ENCODE measurements at regions not wholly inside any gene's neighbourhood (a gene's known extent, or its start where the extent isn't known, plus 50 kb on each side); places are given as distances from the start of the nearest gene placed in this dataset.
"Not testable (repeated sequence)": the region's sequence is repeated elsewhere in the genome, so short reads cannot be mapped to it uniquely, and the experiment has no call there.

- H3K27me3 Mint-ChIP-seq: peaks cover 1% of the 10 kb centered on the region
- no peaks in the 10 kb centered on the region for H3K36me3 Mint-ChIP-seq
- H3K4me3 Mint-ChIP-seq: no peak overlapping the region
- H3K4me1 Mint-ChIP-seq (ENCODE audit: low read depth): no peaks in the 10 kb centered on the region
- H3K27ac Mint-ChIP-seq: no peak overlapping the region
- H3K9me3 Mint-ChIP-seq (ENCODE audit: low read depth): no peaks in the 10 kb centered on the region
Observed at GRCh38 chr6:126957721-126958120, 160.8 kb upstream of the RSPO3 start.

DNA sequence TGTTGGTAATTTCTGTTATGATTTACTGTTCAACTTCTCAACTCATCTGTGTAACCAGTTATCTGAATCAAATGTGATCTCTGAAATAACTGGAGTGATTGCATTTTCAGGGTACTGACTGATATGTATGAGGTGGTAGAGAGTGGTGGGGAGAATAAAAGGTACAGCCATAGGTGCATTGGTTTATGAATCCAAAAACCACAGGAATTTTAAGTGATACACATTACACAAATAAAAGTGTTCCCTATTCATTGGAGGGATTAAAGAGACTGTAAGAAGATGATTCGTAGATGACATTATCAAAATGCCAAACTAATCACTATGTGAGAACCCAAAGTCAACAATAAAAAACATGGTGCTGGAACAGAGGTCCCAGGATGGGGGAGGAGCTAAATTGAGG is 158.7 kb upstream of the RSPO3 start:
- H3K4me1 Mint-ChIP-seq (ENCODE audit: low read depth): no peaks in the 10 kb centered on the region
- H3K27me3 Mint-ChIP-seq: peaks cover under 1% of the 10 kb centered on the region
- H3K36me3 Mint-ChIP-seq: no peaks in the 10 kb centered on the region
- H3K27ac Mint-ChIP-seq: no peak overlapping the region
- no peaks in the 10 kb centered on the region for H3K9me3 Mint-ChIP-seq (ENCODE audit: low read depth)
- no peak overlapping the region for H3K4me3 Mint-ChIP-seq

- H3K27me3 Mint-ChIP-seq: no peaks in the 10 kb centered on the region
- no peaks in the 10 kb centered on the region for H3K4me1 Mint-ChIP-seq (ENCODE audit: low read depth)
- no peaks in the 10 kb centered on the region for H3K36me3 Mint-ChIP-seq
- no peak overlapping the region for H3K27ac Mint-ChIP-seq
- H3K4me3 Mint-ChIP-seq: no peak overlapping the region
- no peaks in the 10 kb centered on the region for H3K9me3 Mint-ChIP-seq (ENCODE audit: low read depth)
Observed at GRCh38 chr6:126963077-126963809, 155.2 kb upstream of the RSPO3 start.

DNA sequence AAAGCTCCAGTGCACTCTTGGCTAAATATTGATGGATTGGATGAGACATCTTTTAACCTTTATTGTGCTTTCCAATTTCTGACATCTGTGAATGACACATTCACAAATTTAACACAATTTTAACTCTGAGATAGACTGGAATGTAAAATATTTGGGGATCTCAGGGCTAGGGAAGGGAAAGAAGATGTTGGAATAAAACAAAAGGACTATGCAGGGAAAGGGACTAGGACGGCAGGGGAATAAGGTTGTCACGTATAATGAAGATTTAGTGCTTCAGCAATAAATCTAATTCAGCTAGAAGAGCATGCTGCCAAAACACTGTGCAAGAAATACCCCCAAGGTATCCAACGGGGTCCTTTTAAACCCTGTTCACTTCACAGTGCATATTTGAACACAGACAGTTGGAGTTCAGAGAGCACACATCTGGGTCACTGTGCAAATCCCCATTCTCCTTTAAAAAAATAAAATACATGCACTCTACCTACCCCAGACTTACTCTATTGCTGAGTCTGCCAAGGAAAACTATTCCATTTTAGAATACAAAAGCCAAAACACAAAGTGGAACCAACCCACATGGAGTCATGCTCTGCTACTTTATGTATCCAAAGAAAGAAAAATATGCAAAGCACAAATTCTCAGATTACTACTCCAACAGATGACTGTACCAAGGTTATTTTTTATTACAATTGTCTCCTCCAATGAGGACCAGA is 151.0 kb upstream of the RSPO3 start:
- H3K4me3 Mint-ChIP-seq: no peak overlapping the region
- no peak overlapping the region for H3K27ac Mint-ChIP-seq
- no peaks in the 10 kb centered on the region for H3K36me3 Mint-ChIP-seq
- H3K4me1 Mint-ChIP-seq (ENCODE audit: low read depth): no peaks in the 10 kb centered on the region
- no peaks in the 10 kb centered on the region for H3K9me3 Mint-ChIP-seq (ENCODE audit: low read depth)
- no peaks in the 10 kb centered on the region for H3K27me3 Mint-ChIP-seq

DNA sequence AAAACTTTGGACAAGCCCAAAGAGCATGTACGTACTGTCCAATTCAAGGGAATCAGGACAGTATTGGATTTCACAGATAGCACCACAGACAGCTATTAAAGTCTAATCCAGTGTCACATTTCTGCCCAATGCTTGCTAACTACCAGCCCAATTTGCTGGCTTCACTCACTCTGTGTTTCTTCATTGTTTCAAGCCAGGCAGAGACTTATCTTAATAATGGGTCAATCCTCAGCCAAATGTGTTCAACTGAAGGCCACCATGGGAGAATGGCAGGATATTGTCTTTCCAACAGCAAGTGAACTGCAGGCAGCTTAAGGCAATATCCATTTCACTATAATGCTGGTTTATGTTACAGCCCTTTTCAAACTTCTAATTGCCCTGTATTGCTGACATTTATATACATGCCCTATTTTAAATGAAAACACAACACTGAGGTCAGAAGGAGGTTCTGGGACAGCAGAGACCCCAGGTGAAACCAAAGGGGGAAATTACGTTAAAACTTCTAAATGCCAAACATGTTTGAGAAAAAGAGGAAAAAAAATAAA is 142.1 kb upstream of the RSPO3 start:
- no peaks in the 10 kb centered on the region for H3K9me3 Mint-ChIP-seq (ENCODE audit: low read depth)
- no peak overlapping the region for H3K27ac Mint-ChIP-seq
- H3K27me3 Mint-ChIP-seq: no peaks in the 10 kb centered on the region
- no peaks in the 10 kb centered on the region for H3K4me1 Mint-ChIP-seq (ENCODE audit: low read depth)
- H3K4me3 Mint-ChIP-seq: no peak overlapping the region
- H3K36me3 Mint-ChIP-seq: no peaks in the 10 kb centered on the region

GRCh38 chr6:126983779-126984178 is 134.7 kb upstream of the RSPO3 start:
- Mint-ChIP-seq H3K4me3 (no peak overlapping the region), H3K4me1 (ENCODE audit: low read depth) (no peaks in the 10 kb centered on the region), H3K36me3 (no peaks in the 10 kb centered on the region), H3K27ac (no peak overlapping the region), H3K9me3 (ENCODE audit: low read depth) (peaks cover 3% of the 10 kb centered on the region), H3K27me3 (no peaks in the 10 kb centered on the region)

- not testable (repeated sequence) for H3K4me1 Mint-ChIP-seq (ENCODE audit: low read depth); H3K4me3 Mint-ChIP-seq; H3K27me3 Mint-ChIP-seq; H3K27ac Mint-ChIP-seq; H3K9me3 Mint-ChIP-seq (ENCODE audit: low read depth); H3K36me3 Mint-ChIP-seq
Observed at GRCh38 chr6:126988125-126988524, 130.3 kb upstream of the RSPO3 start.

- H3K9me3 Mint-ChIP-seq (ENCODE audit: low read depth): no peaks in the 10 kb centered on the region
- H3K4me3 Mint-ChIP-seq: no peak overlapping the region
- no peaks in the 10 kb centered on the region for H3K36me3 Mint-ChIP-seq
- no peaks in the 10 kb centered on the region for H3K27me3 Mint-ChIP-seq
- H3K4me1 Mint-ChIP-seq (ENCODE audit: low read depth): no peaks in the 10 kb centered on the region
- no peak overlapping the region for H3K27ac Mint-ChIP-seq
Observed at GRCh38 chr6:127000631-127001030, 117.8 kb upstream of the RSPO3 start.

- Mint-ChIP-seq H3K4me1 (ENCODE audit: low read depth) (no peaks in the 10 kb centered on the region), H3K4me3 (no peak overlapping the region)
Observed at GRCh38 chr6:127013865-127014264, 104.6 kb upstream of the RSPO3 start.

GRCh38 chr6:127015858-127016257 is 102.6 kb upstream of the RSPO3 start:
- no peaks in the 10 kb centered on the region for H3K4me1 Mint-ChIP-seq (ENCODE audit: low read depth)
- no peak overlapping the region for H3K27ac Mint-ChIP-seq
- H3K4me3 Mint-ChIP-seq: no peak overlapping the region
- no peaks in the 10 kb centered on the region for H3K36me3 Mint-ChIP-seq
- no peaks in the 10 kb centered on the region for H3K27me3 Mint-ChIP-seq
- no peaks in the 10 kb centered on the region for H3K9me3 Mint-ChIP-seq (ENCODE audit: low read depth)

More at GRCh38 chr6:127013865-127014264, 104.6 kb upstream of the RSPO3 start:
- no peaks in the 10 kb centered on the region for H3K27me3 Mint-ChIP-seq
- no peak overlapping the region for H3K27ac Mint-ChIP-seq
- no peaks in the 10 kb centered on the region for H3K9me3 Mint-ChIP-seq (ENCODE audit: low read depth)
- H3K36me3 Mint-ChIP-seq: no peaks in the 10 kb centered on the region

- Mint-ChIP-seq H3K4me1 (ENCODE audit: low read depth) (no peaks in the 10 kb centered on the region), H3K27ac (no peak overlapping the region), H3K9me3 (ENCODE audit: low read depth) (no peaks in the 10 kb centered on the region), H3K36me3 (no peaks in the 10 kb centered on the region), H3K27me3 (no peaks in the 10 kb centered on the region), H3K4me3 (no peak overlapping the region)
Observed at GRCh38 chr6:127019828-127020227, 98.6 kb upstream of the RSPO3 start.

GRCh38 chr6:127022302-127022701 is 96.2 kb upstream of the RSPO3 start:
- Mint-ChIP-seq H3K9me3 (ENCODE audit: low read depth) (no peaks in the 10 kb centered on the region), H3K4me1 (ENCODE audit: low read depth) (no peaks in the 10 kb centered on the region), H3K36me3 (no peaks in the 10 kb centered on the region), H3K4me3 (no peak overlapping the region), H3K27ac (no peak overlapping the region), H3K27me3 (no peaks in the 10 kb centered on the region)

- H3K27ac Mint-ChIP-seq: no peak overlapping the region
- no peaks in the 10 kb centered on the region for H3K4me1 Mint-ChIP-seq (ENCODE audit: low read depth)
- H3K4me3 Mint-ChIP-seq: no peak overlapping the region
- H3K9me3 Mint-ChIP-seq (ENCODE audit: low read depth): no peaks in the 10 kb centered on the region
- no peaks in the 10 kb centered on the region for H3K36me3 Mint-ChIP-seq
- H3K27me3 Mint-ChIP-seq: no peaks in the 10 kb centered on the region
Observed at GRCh38 chr6:127023001-127023778, 95.3 kb upstream of the RSPO3 start.

- no peaks in the 10 kb centered on the region for H3K27me3 Mint-ChIP-seq
- H3K9me3 Mint-ChIP-seq (ENCODE audit: low read depth): no peaks in the 10 kb centered on the region
- no peaks in the 10 kb centered on the region for H3K4me1 Mint-ChIP-seq (ENCODE audit: low read depth)
- no peak overlapping the region for H3K4me3 Mint-ChIP-seq
- H3K27ac Mint-ChIP-seq: no peak overlapping the region
- no peaks in the 10 kb centered on the region for H3K36me3 Mint-ChIP-seq
Observed at GRCh38 chr6:127026247-127026646, 92.2 kb upstream of the RSPO3 start.

GRCh38 chr6:127030111-127030510 is 88.4 kb upstream of the RSPO3 start:
- Mint-ChIP-seq H3K27me3 (no peaks in the 10 kb centered on the region), H3K4me3 (no peak overlapping the region), H3K4me1 (ENCODE audit: low read depth) (no peaks in the 10 kb centered on the region), H3K36me3 (no peaks in the 10 kb centered on the region), H3K9me3 (ENCODE audit: low read depth) (no peaks in the 10 kb centered on the region), H3K27ac (no peak overlapping the region)

All from activated naive CD8-positive, alpha-beta T cell (primary cell).